Smooth muscle cell (in vitro differentiated cells): ENCODE measurements at regions not wholly inside any gene's neighbourhood (a gene's known extent, or its start where the extent isn't known, plus 50 kb on each side); places are given as distances from the start of the nearest gene placed in this dataset.
"Not testable (repeated sequence)": the region's sequence is repeated elsewhere in the genome, so short reads cannot be mapped to it uniquely, and the experiment has no call there.

Experiments used
- DNase-seq: peaks from one replicate; lab custom pipeline; 2025; ENCODE audit not compliant: unreplicated experiment; lab: John Stamatoyannopoulos, UW
- H2AFZ ChIP-seq: fragments of 200-600 bp; sonication (generic); 2 replicates; pipeline ENCODE4 v1.6.0; 2016; ENCODE audit warnings: antibody characterized with exemption, low read depth, mild to moderate bottlenecking
- H3F3A ChIP-seq: fragments of 200-600 bp; sonication (generic); 2 replicates; pipeline ENCODE4 v1.6.0; 2017; ENCODE audit warnings: antibody characterized with exemption, low read depth
- H3K27ac ChIP-seq: fragments of 200-600 bp; sonication (generic); 2 replicates; pipeline ENCODE4 v1.5.1; 2016; ENCODE audit warnings: low read depth, mild to moderate bottlenecking
- H3K27me3 ChIP-seq: fragments of 200-600 bp; sonication (generic); 2 replicates; pipeline ENCODE4 v1.6.1; 2016; ENCODE audit warnings: low read depth, mild to moderate bottlenecking
- H3K36me3 ChIP-seq: fragments of 200-600 bp; sonication (generic); 2 replicates; pipeline ENCODE4 v1.5.1; 2016; ENCODE audit warnings: low read depth
- H3K4me1 ChIP-seq: fragments of 200-600 bp; sonication (generic); 2 replicates; pipeline ENCODE4 v1.5.1; 2016; ENCODE audit warnings: low read depth
- H3K4me2 ChIP-seq: fragments of 200-600 bp; sonication (generic); 2 replicates; pipeline ENCODE4 v1.6.0; 2016; ENCODE audit warnings: mild to moderate bottlenecking
- H3K4me3 ChIP-seq: fragments of 200-600 bp; sonication (generic); 2 replicates; pipeline ENCODE4 v1.5.1; 2016; ENCODE audit warnings: mild to moderate bottlenecking
- H3K79me2 ChIP-seq: fragments of 200-600 bp; sonication (generic); 2 replicates; pipeline ENCODE4 v1.6.0; 2016; ENCODE audit warnings: low read depth, mild to moderate bottlenecking
- H3K9ac ChIP-seq: fragments of 200-600 bp; sonication (generic); 2 replicates; pipeline ENCODE4 v1.6.0; 2016; ENCODE audit warnings: low read depth
- H3K9me3 ChIP-seq: fragments of 200-600 bp; sonication (generic); replicated peaks from 2 replicates; pipeline ENCODE4 v1.5.1; 2016; ENCODE audit warnings: low read depth
- H4K20me1 ChIP-seq: fragments of 200-600 bp; sonication (generic); 2 replicates; pipeline ENCODE4 v1.6.0; 2016; ENCODE audit warnings: low read depth
- WGBS: methylation state at CpG from one replicate; pipeline ENCODE4 v1.1.7; 2016; ENCODE audit warnings: low lambda C conversion rate; 5-methylcytosine and 5-hydroxymethylcytosine counted together
- TF ChIP-seq, protein P1 (sequence below): fragments of 200-600 bp; sonication (generic); IDR thresholded peaks from 2 replicates; pipeline ENCODE4 v1.5.1; 2017; ENCODE audit warnings: borderline replicate concordance, mild to moderate bottlenecking, antibody characterized with exemption; ENCODE audit not compliant: insufficient read depth, poor library complexity, severe bottlenecking

- no peaks in the 10 kb centered on the region for H3K79me2 ChIP-seq
- no peak overlapping the region for H3K27ac ChIP-seq
- no peaks in the 10 kb centered on the region for H4K20me1 ChIP-seq
- no peaks in the 10 kb centered on the region for H3K9me3 ChIP-seq
- no peaks in the 10 kb centered on the region for H3K4me1 ChIP-seq
- H3K36me3 ChIP-seq: no peaks in the 10 kb centered on the region
- DNase-seq: no peak
- no peak overlapping the region for H3K4me2 ChIP-seq
- H3K27me3 ChIP-seq: no peaks in the 10 kb centered on the region
- H3F3A ChIP-seq: no peaks in the 10 kb centered on the region
- no peak overlapping the region for H2AFZ ChIP-seq
- TF ChIP-seq, protein P1, sequence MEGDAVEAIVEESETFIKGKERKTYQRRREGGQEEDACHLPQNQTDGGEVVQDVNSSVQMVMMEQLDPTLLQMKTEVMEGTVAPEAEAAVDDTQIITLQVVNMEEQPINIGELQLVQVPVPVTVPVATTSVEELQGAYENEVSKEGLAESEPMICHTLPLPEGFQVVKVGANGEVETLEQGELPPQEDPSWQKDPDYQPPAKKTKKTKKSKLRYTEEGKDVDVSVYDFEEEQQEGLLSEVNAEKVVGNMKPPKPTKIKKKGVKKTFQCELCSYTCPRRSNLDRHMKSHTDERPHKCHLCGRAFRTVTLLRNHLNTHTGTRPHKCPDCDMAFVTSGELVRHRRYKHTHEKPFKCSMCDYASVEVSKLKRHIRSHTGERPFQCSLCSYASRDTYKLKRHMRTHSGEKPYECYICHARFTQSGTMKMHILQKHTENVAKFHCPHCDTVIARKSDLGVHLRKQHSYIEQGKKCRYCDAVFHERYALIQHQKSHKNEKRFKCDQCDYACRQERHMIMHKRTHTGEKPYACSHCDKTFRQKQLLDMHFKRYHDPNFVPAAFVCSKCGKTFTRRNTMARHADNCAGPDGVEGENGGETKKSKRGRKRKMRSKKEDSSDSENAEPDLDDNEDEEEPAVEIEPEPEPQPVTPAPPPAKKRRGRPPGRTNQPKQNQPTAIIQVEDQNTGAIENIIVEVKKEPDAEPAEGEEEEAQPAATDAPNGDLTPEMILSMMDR: no peak
- H3K4me3 ChIP-seq: no peak overlapping the region
- H3K9ac ChIP-seq: no peak overlapping the region
Measured at GRCh38 chr2:167575276-167575675, 672.1 kb downstream of the STK39 start.

- Histone ChIP-seq H2AFZ (no peak overlapping the region), H3F3A (no peaks in the 10 kb centered on the region), H3K4me3 (no peak overlapping the region), H4K20me1 (no peaks in the 10 kb centered on the region), H3K4me2 (no peak overlapping the region), H3K36me3 (no peaks in the 10 kb centered on the region), H3K4me1 (no peaks in the 10 kb centered on the region), H3K27ac (no peak overlapping the region), H3K9ac (no peak overlapping the region), H3K27me3 (no peaks in the 10 kb centered on the region), H3K79me2 (no peaks in the 10 kb centered on the region), H3K9me3 (no peaks in the 10 kb centered on the region)
- TF ChIP-seq, protein P1: no peak
- WGBS: 92% methylated on average over 1 of the region's 1 CpG
- DNase-seq: no peak
Measured at GRCh38 chr2:167572883-167573619, 674.3 kb downstream of the STK39 start.

- TF ChIP-seq, protein P1: no peak
Measured at GRCh38 chr2:167570370-167570769, 677.0 kb downstream of the STK39 start.

GRCh38 chr2:167563885-167564619 is 675.8 kb downstream of the XIRP2 start:
- H3K27me3 ChIP-seq, H4K20me1 ChIP-seq, H3K27ac ChIP-seq, H2AFZ ChIP-seq, H3K9me3 ChIP-seq, H3K4me3 ChIP-seq, DNase-seq, H3K36me3 ChIP-seq, H3K4me2 ChIP-seq, H3K9ac ChIP-seq, H3K4me1 ChIP-seq, H3F3A ChIP-seq, H3K79me2 ChIP-seq: not testable (repeated sequence)
- 100% methylated on average over 2 of the region's 66 CpGs for WGBS

More at GRCh38 chr2:167570370-167570769, 677.0 kb downstream of the STK39 start:
- Histone ChIP-seq H3K27ac (no peak overlapping the region), H3K79me2 (no peaks in the 10 kb centered on the region), H3K4me2 (no peak overlapping the region), H3K4me1 (no peaks in the 10 kb centered on the region), H3K4me3 (no peak overlapping the region), H3K36me3 (no peaks in the 10 kb centered on the region), H3K27me3 (no peaks in the 10 kb centered on the region), H4K20me1 (no peaks in the 10 kb centered on the region), H3K9ac (no peak overlapping the region), H2AFZ (no peak overlapping the region), H3K9me3 (no peaks in the 10 kb centered on the region), H3F3A (no peaks in the 10 kb centered on the region)
- no peak for DNase-seq
- 95% methylated on average over 3 of the region's 3 CpGs for WGBS

GRCh38 chr2:167558272-167558991 is 670.2 kb downstream of the XIRP2 start:
- 95% methylated on average over 20 of the region's 20 CpGs for WGBS
- not testable (repeated sequence) for H3K4me1 ChIP-seq, H3K9me3 ChIP-seq, H3K36me3 ChIP-seq, DNase-seq, H3K4me3 ChIP-seq, H3K4me2 ChIP-seq, H3K27me3 ChIP-seq, H4K20me1 ChIP-seq, H3K79me2 ChIP-seq, H3F3A ChIP-seq, H3K9ac ChIP-seq, H2AFZ ChIP-seq, H3K27ac ChIP-seq
